NCI-H748 treated with DMSO at 0.1 percent for 48 hours (cell line): ENCODE measurements at regions not wholly inside any gene's neighbourhood (a gene's known extent, or its start where the extent isn't known, plus 50 kb on each side); places are given as distances from the start of the nearest gene placed in this dataset.
"Not testable (repeated sequence)": the region's sequence is repeated elsewhere in the genome, so short reads cannot be mapped to it uniquely, and the experiment has no call there.

Experiments
- DNase-seq: peaks from one replicate; lab custom pipeline; 2025; lab: John Stamatoyannopoulos, UW

- DNase-seq = peak; percentile 4
Measured at GRCh38 chr17:70523426-70523825, 354.1 kb downstream of the KCNJ2 start.

- not testable (repeated sequence) for DNase-seq
Measured at GRCh38 chr17:70525035-70525434, 355.7 kb downstream of the KCNJ2 start.

- no peak for DNase-seq
Measured at GRCh38 chr17:70525961-70526360, 356.6 kb downstream of the KCNJ2 start.

GRCh38 chr17:70527364-70527888 lies 358.1 kb downstream of the KCNJ2 start:
- no peak for DNase-seq

GRCh38 chr17:70533427-70533826 lies 364.1 kb downstream of the KCNJ2 start:
- DNase-seq = no peak

GRCh38 chr17:70535986-70536385 lies 366.7 kb downstream of the KCNJ2 start:
- DNase-seq = no peak

- no peak for DNase-seq
Measured at GRCh38 chr17:70539132-70539924, 370.0 kb downstream of the KCNJ2 start.

- no peak for DNase-seq
Measured at GRCh38 chr17:70542876-70543275, 373.5 kb downstream of the KCNJ2 start.

GRCh38 chr17:70544317-70544716 lies 375.0 kb downstream of the KCNJ2 start:
- no peak for DNase-seq

GRCh38 chr17:70552230-70552981 lies 383.1 kb downstream of the KCNJ2 start:
- peak; percentile 59 for DNase-seq

- no peak for DNase-seq
Measured at GRCh38 chr17:70552982-70553334, 383.6 kb downstream of the KCNJ2 start.

GRCh38 chr17:70555723-70556122 lies 386.4 kb downstream of the KCNJ2 start:
- no peak for DNase-seq

GRCh38 chr17:70558821-70559220 lies 389.5 kb downstream of the KCNJ2 start:
- DNase-seq = no peak

- DNase-seq = no peak
Measured at GRCh38 chr17:70560471-70560870, 391.1 kb downstream of the KCNJ2 start.

GRCh38 chr17:70562137-70562536 lies 392.8 kb downstream of the KCNJ2 start:
- DNase-seq = no peak

- DNase-seq = peak; percentile 93
Measured at GRCh38 chr17:70563281-70563820, 394.0 kb downstream of the KCNJ2 start.

GRCh38 chr17:70564006-70564620 lies 394.8 kb downstream of the KCNJ2 start:
- DNase-seq = no peak

- DNase-seq = no peak
Measured at GRCh38 chr17:70569128-70569527, 399.8 kb downstream of the KCNJ2 start.

GRCh38 chr17:70577456-70577855 lies 408.1 kb downstream of the KCNJ2 start:
- no peak for DNase-seq

- no peak for DNase-seq
Measured at GRCh38 chr17:70581459-70581858, 412.1 kb downstream of the KCNJ2 start.

- DNase-seq = no peak
Measured at GRCh38 chr17:70582777-70583176, 413.4 kb downstream of the KCNJ2 start.

GRCh38 chr17:70584255-70584654 lies 414.9 kb downstream of the KCNJ2 start:
- DNase-seq = no peak
